Loucy (cell line): ENCODE measurements at regions not wholly inside any gene's neighbourhood (a gene's known extent, or its start where the extent isn't known, plus 50 kb on each side); places are given as distances from the start of the nearest gene placed in this dataset.
A peak's percentile ranks its signal among the peaks of the same experiment; 100 is the strongest.
"Not testable (repeated sequence)": the region's sequence is repeated elsewhere in the genome, so short reads cannot be mapped to it uniquely, and the experiment has no call there.

Experiments used
- H2AFZ ChIP-seq: fragments of 200-600 bp; sonication (generic); 2 replicates; pipeline ENCODE4 v1.6.0; 2016; ENCODE audit warnings: antibody characterized with exemption, mild to moderate bottlenecking, low read length, moderate library complexity
- H3F3A ChIP-seq: fragments of 200-600 bp; 2 replicates; pipeline ENCODE4 v1.6.0; 2016; ENCODE audit warnings: antibody characterized with exemption, low read depth, mild to moderate bottlenecking
- H3K27me3 ChIP-seq: fragments of 200-600 bp; sonication (generic); 2 replicates; pipeline ENCODE4 v1.6.1; 2014; ENCODE audit warnings: low read length, mild to moderate bottlenecking; ENCODE audit not compliant: insufficient read depth, poor library complexity, severe bottlenecking
- H3K36me3 ChIP-seq: fragments of 200-600 bp; sonication (generic); 2 replicates; pipeline ENCODE4 v1.6.1; 2016; ENCODE audit warnings: low read length; ENCODE audit not compliant: insufficient read depth
- H3K4me1 ChIP-seq: fragments of 200-600 bp; sonication (generic); 2 replicates; pipeline ENCODE4 v1.5.1; 2014; ENCODE audit warnings: low read length, mild to moderate bottlenecking; ENCODE audit not compliant: insufficient read depth, poor library complexity, severe bottlenecking
- H3K4me2 ChIP-seq: fragments of 200-600 bp; sonication (generic); 2 replicates; pipeline ENCODE4 v1.6.0; 2014; ENCODE audit warnings: antibody characterized with exemption, low read length, low read depth, mild to moderate bottlenecking; ENCODE audit not compliant: poor library complexity, severe bottlenecking
- H3K4me3 ChIP-seq: fragments of 200-600 bp; sonication (generic); 2 replicates; pipeline ENCODE4 v1.5.1; 2014; ENCODE audit warnings: low read length, mild to moderate bottlenecking, mixed read lengths; ENCODE audit not compliant: poor library complexity, severe bottlenecking
- H3K79me2 ChIP-seq: fragments of 200-600 bp; sonication (generic); 2 replicates; pipeline ENCODE4 v1.6.1; 2014; ENCODE audit warnings: low read length; ENCODE audit not compliant: insufficient read depth
- H3K9ac ChIP-seq: fragments of 200-600 bp; sonication (generic); 2 replicates; pipeline ENCODE4 v1.6.0; 2014; ENCODE audit warnings: mild to moderate bottlenecking, low read depth, low read length, moderate library complexity; ENCODE audit not compliant: poor library complexity, severe bottlenecking
- H3K9me2 ChIP-seq: fragments of 200-600 bp; sonication (generic); replicated peaks from 2 replicates; pipeline ENCODE4 v1.6.1; 2016; ENCODE audit warnings: low read depth, low read length, mixed read lengths
- H3K9me3 ChIP-seq: fragments of 200-600 bp; sonication (generic); 2 replicates; pipeline ENCODE4 v1.6.1; 2014; ENCODE audit warnings: mild to moderate bottlenecking, antibody characterized with exemption, low read length, low read depth; ENCODE audit not compliant: insufficient read depth
- H4K20me1 ChIP-seq: fragments of 200-600 bp; sonication (generic); 2 replicates; pipeline ENCODE4 v1.6.0; 2014; ENCODE audit warnings: antibody characterized with exemption, low read length, mild to moderate bottlenecking; ENCODE audit not compliant: insufficient read depth, poor library complexity, severe bottlenecking
- CTCF ChIP-seq: fragments of 200-600 bp; sonication (generic); conservative IDR thresholded peaks from 2 replicates; pipeline ENCODE4 v1.5.1; 2014; ENCODE audit warnings: mild to moderate bottlenecking, antibody characterized with exemption, low read length
- EZH2phosphoT487 ChIP-seq: fragments of 200-600 bp; IDR thresholded peaks from 2 replicates; pipeline ENCODE4 v1.6.1; 2018; ENCODE audit warnings: antibody characterized with exemption, mild to moderate bottlenecking, moderate library complexity, borderline replicate concordance

- Histone ChIP-seq H2AFZ (no peak overlapping the region), H3K9ac (no peak overlapping the region), H3K4me3 (no peak overlapping the region), H3K79me2 (no peaks in the 10 kb centered on the region), H3K27me3 (no peaks in the 10 kb centered on the region), H3K9me2 (no peaks in the 10 kb centered on the region), H4K20me1 (no peaks in the 10 kb centered on the region), H3K36me3 (no peaks in the 10 kb centered on the region), H3K4me2 (no peak overlapping the region), H3K4me1 (peaks cover 35% of the 10 kb centered on the region), H3F3A (no peaks in the 10 kb centered on the region), H3K9me3 (no peaks in the 10 kb centered on the region)
- TF ChIP-seq CTCF = peak; percentile 86
- no peak for TF ChIP-seq EZH2phosphoT487
Observed at GRCh38 chr3:13229273-13229949, 156.2 kb upstream of the IQSEC1 start.

- Histone ChIP-seq H3K4me3 (no peak overlapping the region), H3K79me2 (no peaks in the 10 kb centered on the region), H3K9me2 (no peaks in the 10 kb centered on the region), H3F3A (no peaks in the 10 kb centered on the region), H3K27me3 (no peaks in the 10 kb centered on the region), H3K9ac (no peak overlapping the region), H2AFZ (no peak overlapping the region), H3K9me3 (no peaks in the 10 kb centered on the region), H4K20me1 (no peaks in the 10 kb centered on the region), H3K36me3 (no peaks in the 10 kb centered on the region), H3K4me2 (no peak overlapping the region), H3K4me1 (peaks cover 32% of the 10 kb centered on the region)
- TF ChIP-seq EZH2phosphoT487 (no peak), CTCF (no peak)
Observed at GRCh38 chr3:13228584-13228983, 155.4 kb upstream of the IQSEC1 start.

GRCh38 chr3:13228169-13228568 is 154.9 kb upstream of the IQSEC1 start:
- peaks cover 32% of the 10 kb centered on the region for H3K4me1 ChIP-seq
- H3K79me2 ChIP-seq, H3K27me3 ChIP-seq, H3K9ac ChIP-seq, H3K9me3 ChIP-seq, H3K4me2 ChIP-seq, H3K9me2 ChIP-seq, H3K36me3 ChIP-seq, H4K20me1 ChIP-seq, H3F3A ChIP-seq, H2AFZ ChIP-seq, H3K4me3 ChIP-seq: not testable (repeated sequence)
